ENCODE measurements at regions not wholly inside any gene's neighbourhood (a gene's known extent, or its start where the extent isn't known, plus 50 kb on each side); places are given as distances from the start of the nearest gene placed in this dataset.

DNA sequence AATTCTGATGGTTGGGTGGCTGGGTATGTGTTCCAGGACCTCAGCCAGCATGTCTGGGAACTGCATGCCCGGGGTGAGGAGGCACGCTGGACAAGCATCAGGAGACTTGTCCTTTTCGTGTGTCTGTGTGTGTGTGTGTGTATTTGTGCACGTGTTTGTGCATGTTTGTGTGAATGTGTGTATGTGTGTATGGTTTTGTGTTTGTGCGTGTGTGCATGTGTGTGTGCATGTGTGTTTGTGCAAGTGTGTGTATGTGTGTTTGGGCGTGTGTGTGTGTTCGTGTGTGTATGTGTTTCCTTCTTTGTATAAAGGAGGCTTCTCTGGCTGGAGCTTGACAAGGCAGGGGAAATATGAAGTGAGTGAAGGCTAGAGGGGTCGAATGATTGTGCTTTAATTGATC, 491.5 kb downstream of the IRX1 start:
- Histone ChIP-seq H3K27ac (no peak overlapping the region), H3K4me3 (no peak overlapping the region), H3K27me3 (no peaks in the 10 kb centered on the region), H3K9me3 (no peaks in the 10 kb centered on the region), H3K9ac (ENCODE audit: low read depth in 2 of 2, low read length in 2 of 2) (no peak overlapping the region), H3K4me1 (no peaks in the 10 kb centered on the region), H3K36me3 (no peaks in the 10 kb centered on the region)
- no peak for DNase-seq
- TF ChIP-seq, protein P1, sequence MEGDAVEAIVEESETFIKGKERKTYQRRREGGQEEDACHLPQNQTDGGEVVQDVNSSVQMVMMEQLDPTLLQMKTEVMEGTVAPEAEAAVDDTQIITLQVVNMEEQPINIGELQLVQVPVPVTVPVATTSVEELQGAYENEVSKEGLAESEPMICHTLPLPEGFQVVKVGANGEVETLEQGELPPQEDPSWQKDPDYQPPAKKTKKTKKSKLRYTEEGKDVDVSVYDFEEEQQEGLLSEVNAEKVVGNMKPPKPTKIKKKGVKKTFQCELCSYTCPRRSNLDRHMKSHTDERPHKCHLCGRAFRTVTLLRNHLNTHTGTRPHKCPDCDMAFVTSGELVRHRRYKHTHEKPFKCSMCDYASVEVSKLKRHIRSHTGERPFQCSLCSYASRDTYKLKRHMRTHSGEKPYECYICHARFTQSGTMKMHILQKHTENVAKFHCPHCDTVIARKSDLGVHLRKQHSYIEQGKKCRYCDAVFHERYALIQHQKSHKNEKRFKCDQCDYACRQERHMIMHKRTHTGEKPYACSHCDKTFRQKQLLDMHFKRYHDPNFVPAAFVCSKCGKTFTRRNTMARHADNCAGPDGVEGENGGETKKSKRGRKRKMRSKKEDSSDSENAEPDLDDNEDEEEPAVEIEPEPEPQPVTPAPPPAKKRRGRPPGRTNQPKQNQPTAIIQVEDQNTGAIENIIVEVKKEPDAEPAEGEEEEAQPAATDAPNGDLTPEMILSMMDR (IDR thresholded peaks at IDR 0.05), result no peak
- intact Hi-C loops (cut with DNase I), result no loop called here

DNA sequence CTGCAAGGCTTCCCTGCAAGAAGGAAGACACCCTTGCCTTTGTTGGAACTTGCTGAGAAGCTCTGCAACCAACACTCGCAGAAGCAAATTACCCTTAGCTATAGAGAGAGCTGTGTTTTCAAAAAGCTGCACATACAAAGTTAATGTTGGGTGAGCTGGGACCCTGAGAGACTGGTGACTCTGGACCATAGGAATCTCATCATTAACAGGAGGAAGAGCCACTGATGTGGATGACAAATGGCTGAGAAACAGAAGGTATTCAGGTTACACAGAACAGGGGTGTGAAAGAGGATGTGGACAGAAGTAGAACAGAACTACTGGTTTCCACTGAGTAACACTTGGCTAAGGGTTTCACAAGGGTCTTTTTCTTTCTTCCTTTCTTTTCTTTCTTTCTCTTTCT, 493.5 kb downstream of the IRX1 start:
- intact Hi-C loops (cut with DNase I), result no loop called here
- Histone ChIP-seq H3K4me3 (no peak overlapping the region), H3K27me3 (no peaks in the 10 kb centered on the region), H3K27ac (no peak overlapping the region), H3K9ac (ENCODE audit: low read depth in 2 of 2, low read length in 2 of 2) (no peak overlapping the region), H3K36me3 (no peaks in the 10 kb centered on the region), H3K4me1 (no peaks in the 10 kb centered on the region), H3K9me3 (no peaks in the 10 kb centered on the region)
- DNase-seq, result no peak
- TF ChIP-seq, protein P1 (IDR thresholded peaks at IDR 0.05), result no peak

DNA sequence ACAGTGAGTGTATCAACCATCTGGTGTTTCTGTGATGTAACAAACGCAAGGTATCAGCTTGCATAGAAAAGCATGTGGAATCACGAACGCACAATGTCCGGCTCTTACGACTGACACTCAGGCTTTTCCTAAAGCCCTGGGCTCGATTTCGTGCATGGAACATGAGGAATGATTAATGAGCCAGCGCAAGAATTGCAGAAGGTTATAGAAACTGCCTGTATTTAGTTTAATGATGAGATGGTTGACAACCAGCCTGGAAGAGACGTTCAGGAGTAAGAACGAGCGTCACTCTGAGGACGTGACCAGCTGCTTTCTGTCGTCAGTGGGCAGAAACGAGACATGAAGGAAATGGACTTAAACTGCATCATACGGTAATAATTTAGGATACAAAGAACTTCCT, 497.6 kb downstream of the IRX1 start:
- DNase-seq, result no peak
- Histone ChIP-seq H3K4me1 (no peaks in the 10 kb centered on the region), H3K4me3 (no peak overlapping the region), H3K9me3 (no peaks in the 10 kb centered on the region), H3K27me3 (no peaks in the 10 kb centered on the region), H3K36me3 (no peaks in the 10 kb centered on the region), H3K27ac (no peak overlapping the region), H3K9ac (ENCODE audit: low read depth in 2 of 2, low read length in 2 of 2) (no peak overlapping the region)
- intact Hi-C loops (cut with DNase I), result no loop called here
- TF ChIP-seq, protein P1 (IDR thresholded peaks at IDR 0.05), result no peak

DNA sequence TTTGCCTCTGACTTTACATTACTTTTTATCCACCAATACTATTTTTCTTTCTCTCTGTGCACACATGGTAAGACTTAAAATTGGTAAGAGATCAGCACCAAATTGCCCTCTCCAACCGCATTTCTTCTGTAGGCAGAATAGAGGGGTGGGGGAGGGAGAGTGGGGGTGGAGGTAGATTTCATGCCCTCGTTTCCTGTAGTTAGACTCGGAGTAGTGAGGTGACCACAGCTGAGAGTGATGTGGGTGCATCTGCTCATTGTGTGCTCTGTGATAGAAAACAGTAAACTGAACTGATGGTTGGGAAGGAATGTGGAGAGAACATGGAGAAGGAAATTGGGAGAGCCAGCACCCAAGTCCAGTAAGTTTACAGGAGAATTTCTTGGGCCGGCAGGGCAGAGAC, 498.3 kb downstream of the IRX1 start:
- TF ChIP-seq, protein P1 (IDR thresholded peaks at IDR 0.05), result no peak
- H3K4me1 ChIP-seq, result no peaks in the 10 kb centered on the region
- H3K27ac ChIP-seq, result no peak overlapping the region
- no peak overlapping the region for H3K9ac ChIP-seq (ENCODE audit: low read depth in 2 of 2, low read length in 2 of 2)
- no peaks in the 10 kb centered on the region for H3K9me3 ChIP-seq
- H3K4me3 ChIP-seq, result no peak overlapping the region
- H3K36me3 ChIP-seq, result no peaks in the 10 kb centered on the region
- intact Hi-C loops (cut with DNase I), result no loop called here
- H3K27me3 ChIP-seq, result no peaks in the 10 kb centered on the region
- no peak for DNase-seq

DNA sequence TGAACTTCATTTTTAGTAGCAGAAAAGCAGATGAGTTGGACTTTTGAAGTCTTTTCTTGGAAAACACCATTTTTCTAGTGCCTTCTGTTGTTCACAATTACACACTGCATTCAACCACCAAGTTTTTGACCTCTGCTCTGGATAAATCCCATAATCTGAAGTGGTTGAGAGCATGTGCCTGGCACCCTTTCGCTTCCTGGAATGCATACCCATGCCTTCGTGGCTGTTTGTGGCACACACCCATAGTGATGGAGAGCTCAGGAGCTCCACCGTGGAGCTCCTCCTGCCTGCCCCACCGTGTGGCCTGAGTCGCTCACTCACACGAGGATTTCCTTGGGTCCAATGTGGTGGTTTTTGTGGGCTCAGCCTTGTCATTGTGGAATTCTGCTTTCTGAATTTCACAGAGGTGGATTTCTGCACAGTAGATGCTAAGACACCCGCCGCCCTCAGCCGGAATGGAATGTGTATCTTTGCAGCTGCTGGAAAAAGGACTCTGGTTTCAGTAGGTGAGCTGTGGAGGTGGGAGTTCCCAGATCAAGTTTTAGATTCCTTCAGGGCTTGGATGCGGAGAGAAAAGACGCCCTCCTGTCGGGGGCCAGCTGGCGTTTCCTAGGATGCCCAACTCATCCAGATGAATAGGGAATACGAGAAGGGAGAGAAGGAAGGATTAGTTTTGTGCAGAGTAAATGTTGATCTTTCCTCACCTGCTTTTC, 500.4 kb downstream of the IRX1 start:
- no peaks in the 10 kb centered on the region for H3K9me3 ChIP-seq
- H3K27ac ChIP-seq, result no peak overlapping the region
- H3K36me3 ChIP-seq, result no peaks in the 10 kb centered on the region
- H3K9ac ChIP-seq (ENCODE audit: low read depth in 2 of 2, low read length in 2 of 2), result no peak overlapping the region
- no peak for DNase-seq
- no peaks in the 10 kb centered on the region for H3K4me1 ChIP-seq
- intact Hi-C loops (cut with DNase I), result no loop called here
- H3K4me3 ChIP-seq, result no peak overlapping the region
- no peaks in the 10 kb centered on the region for H3K27me3 ChIP-seq
- TF ChIP-seq, protein P1 (IDR thresholded peaks at IDR 0.05), result no peak

All from colonic mucosa (tissue), 4 donors.